GM19025 (cell line): ENCODE measurements at regions not wholly inside any gene's neighbourhood (a gene's known extent, or its start where the extent isn't known, plus 50 kb on each side); places are given as distances from the start of the nearest gene placed in this dataset.
"Not testable (repeated sequence)": the region's sequence is repeated elsewhere in the genome, so short reads cannot be mapped to it uniquely, and the experiment has no call there.

ENCODE experiments used
- ATAC-seq: cut with Tn5 transposase; IDR thresholded peaks from one replicate; pipeline ENCODE4 v1.9.1; 2021; ENCODE audit warnings: mild to moderate bottlenecking, low read depth, moderate library complexity; ENCODE audit not compliant: unreplicated experiment

DNA sequence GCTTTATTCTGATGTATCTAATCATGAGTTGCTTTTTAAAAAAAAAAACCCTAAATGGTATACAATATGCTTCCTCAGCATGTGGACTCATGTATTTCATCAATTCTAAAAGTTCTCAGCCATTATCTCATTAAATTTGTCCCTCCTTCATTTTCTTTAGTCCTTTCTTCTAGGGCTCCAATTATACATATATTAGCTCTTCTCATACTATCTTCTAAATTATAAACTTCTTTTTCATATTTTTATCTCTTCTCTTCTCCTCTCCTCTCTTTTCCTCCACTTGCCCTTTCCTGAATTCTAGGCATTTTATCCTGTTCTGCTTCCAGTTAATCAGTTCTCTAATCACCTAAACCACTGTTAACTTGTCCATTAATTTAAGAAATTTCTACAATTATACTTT is 55.0 kb upstream of the IL33 start:
- no peak for ATAC-seq

DNA sequence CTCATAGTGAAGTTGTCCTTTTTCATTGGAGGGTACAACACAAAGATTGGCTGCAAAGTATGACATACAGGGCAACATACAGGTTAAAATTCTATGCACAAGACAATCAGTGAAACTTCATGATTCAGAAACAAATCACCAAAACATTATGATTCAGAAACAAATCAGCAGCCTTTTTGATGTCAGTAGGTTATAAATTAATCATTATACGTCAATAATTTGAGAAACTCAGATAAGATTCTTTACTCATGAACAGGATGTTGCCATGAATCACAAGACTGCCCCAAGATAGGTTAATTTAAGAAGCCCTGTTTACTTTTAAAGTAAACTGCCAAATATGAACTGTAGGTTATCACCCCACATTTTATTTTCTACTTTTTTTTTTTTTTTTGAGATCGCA is 62.2 kb upstream of the IL33 start:
- no peak for ATAC-seq

DNA sequence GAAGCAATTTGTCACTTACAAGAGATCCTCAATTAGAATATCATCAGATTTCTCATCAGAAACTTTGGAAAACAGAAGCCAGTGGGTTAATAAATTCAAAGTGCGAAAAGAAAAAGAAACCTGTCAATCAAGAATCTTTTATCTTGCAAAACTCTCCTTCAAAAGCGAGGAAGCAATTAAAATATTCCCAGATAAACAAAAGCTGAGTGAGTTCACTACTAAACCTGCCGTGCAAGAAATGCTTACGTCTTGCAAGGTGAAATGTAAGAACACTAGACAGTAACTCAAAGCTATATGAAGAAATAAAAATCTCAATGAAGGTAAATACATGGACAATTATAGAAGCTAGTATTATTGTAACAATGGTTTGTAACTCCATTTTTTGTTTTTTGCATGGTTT is 62.8 kb upstream of the IL33 start:
- ATAC-seq, result no peak

DNA sequence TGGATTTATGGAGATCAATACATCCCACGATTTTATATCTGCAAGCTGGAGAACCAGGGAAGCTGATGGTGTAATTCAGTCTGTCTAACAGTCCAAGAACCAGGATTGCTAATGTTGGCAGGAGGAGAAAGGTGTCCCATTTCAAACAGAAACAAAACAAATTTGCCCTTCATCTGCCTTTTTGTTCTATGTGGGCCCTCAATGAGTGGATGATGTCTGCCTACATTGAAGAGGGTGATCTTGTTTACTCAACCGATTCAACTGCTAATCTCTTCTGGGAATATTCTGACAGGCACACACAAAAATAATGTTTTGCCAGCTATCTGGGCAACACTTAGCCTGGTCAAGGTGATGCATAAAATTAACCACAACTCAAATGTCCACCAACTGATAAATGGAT is 65.1 kb upstream of the IL33 start:
- no peak for ATAC-seq

DNA sequence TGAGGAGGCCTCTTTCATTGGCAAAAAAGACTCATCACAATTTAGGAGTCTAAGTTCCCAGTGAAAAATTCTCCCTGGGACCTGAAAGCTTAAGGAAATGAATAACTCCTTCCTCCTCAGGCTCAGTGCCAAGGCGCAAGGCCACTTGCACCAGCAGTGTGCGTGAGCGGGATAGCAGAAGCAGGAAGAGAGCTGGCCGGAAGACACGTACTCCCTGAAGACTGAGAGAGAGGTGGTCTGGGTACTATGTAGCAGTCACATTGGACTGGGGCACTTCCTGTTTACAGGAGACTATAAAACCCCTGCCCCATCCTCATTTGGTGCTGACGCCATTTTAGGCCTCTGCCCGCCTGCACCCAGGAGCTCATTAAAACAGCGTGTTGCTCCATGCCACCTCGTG is 66.3 kb upstream of the IL33 start:
- ATAC-seq, result no peak

DNA sequence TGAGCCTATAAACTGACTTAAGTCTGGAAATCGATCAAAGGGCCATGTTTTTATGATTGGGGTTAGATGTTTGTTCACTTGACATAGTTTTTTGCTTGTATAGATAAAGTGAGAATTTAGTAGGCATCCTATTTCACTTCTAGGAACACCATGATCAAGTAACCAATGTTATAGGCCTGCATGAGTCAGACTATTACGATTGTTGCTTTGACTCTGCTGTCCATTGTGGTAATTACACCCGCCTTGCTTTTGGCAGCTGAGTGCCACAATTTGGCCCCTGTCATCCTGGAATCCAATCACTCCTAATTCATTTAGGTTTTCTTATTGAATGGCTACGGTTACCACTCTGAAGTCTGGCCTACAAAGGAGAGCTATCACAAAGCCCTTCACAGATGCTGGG is 67.8 kb upstream of the IL33 start:
- no peak for ATAC-seq

DNA sequence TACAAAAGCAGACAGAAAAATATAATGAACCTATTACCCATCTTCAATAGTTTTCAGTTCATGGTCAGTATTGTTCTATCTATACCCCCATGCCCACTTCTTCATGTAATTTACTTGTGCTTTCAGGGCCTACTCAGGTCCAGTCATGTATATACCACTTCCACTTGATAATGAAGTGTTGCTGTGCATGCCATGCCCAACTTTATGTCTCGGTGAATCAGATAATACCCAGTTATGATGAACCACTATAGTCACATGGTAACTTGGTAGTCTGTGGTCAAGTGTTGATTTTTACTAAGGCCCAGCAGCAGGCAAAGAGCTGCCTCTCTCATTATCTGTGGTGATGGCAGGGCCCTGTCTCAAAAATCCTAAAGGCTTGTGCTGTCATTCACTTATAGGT is 70.7 kb upstream of the IL33 start:
- no peak for ATAC-seq

DNA sequence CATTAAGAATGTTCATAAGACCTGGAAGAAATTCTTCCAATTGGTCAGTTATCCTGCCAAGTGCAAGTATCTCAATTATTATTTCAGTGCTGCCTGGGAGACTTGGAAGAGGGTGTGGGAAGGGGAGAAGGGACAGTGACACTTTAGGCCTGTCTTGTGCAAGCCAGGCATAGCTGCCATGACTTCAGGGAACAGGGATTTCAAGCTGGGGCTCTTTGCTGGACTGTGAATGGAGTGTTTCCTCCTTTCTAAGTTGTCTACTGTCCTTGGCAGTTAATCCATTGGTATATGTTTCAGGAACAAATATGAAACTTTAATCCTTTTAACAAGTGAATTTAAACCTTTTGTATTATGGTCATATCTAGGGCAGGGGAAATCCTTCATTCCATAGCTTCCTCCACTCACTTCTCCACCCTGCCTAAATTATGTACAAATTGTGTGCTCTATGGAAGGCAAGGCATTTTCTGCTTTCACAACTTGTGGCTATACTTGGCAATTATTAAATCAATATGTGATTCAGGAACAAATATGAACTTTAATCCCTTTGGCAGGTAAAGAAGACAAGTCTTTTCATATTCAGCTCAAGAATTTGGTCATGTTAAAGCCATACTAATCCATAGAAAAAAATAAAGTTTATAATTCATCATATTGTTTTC is 72.7 kb upstream of the IL33 start:
- no peak for ATAC-seq

DNA sequence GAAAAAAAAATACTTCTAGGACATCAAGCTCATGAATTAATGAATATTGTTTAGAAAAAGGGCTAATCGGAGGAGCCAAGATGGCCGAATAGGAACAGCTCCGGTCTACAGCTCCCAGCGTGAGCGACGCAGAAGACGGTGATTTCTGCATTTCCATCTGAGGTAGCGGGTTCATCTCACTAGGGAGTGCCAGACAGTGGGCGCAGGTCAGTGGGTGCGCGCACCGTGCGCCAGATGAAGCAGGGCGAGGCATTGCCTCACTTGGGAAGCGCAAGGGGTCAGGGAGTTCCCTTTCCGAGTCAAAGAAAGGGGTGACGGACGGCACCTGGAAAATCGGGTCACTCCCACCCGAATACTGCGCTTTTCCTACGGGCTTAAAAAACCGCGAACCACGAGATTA is 79.8 kb upstream of the IL33 start:
- not testable (repeated sequence) for ATAC-seq

DNA sequence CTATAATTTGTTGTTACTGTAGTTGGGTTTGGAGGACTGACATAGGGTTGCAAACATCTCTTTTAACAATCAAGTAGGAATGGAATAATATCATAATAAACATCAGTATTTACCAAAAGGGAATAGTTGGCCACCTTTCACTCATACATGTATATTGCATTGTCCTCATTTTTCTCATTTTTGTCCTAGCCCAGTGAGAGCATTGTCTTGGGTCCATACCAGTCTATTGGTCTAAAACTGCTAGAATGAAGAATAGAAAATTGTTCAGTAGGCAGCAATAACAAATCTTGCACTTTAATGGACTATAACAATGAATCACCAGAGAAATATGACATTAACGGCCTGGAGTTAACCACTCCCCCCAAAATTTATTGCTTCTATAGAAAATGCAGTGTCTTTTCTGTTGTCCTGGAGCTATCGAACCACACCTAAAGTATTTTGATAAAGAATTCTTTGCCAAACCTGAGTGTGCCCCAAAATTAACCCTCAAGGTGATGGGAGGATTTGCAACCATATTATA is 80.9 kb upstream of the IL33 start:
- no peak for ATAC-seq

DNA sequence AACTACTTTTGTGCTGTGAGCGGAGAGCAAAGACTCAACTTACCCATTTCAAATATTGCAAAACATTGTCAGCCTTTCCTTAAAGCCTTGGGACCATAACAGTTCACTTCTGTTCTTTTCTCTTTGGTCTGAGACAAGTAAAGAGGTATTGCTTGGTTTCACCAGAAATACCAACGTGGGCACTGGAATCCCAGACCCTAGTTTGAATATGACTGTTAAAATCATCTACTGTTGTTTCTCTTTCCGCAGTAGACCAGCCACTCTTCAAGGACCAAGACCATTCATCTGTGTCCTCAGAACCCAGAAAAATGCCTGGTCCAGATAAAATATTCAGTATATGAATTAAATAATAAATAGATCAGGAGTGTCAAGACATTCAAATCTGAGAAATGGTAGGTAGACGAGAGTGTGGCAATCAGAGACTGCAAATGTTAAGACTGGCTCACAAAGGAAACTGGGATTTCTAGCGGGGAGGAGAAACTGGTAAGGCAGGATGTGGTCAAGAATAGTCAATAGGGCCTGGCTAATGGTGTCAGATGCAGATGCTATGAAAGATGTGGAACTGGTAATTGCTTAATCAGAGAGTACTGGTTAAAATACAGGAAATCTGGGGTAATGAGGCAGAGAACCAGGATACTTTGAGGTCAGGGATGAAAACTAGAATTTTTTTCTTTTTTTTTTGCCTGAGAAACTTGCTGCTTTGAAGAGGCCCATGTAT is 82.1 kb upstream of the IL33 start:
- ATAC-seq, result no peak

DNA sequence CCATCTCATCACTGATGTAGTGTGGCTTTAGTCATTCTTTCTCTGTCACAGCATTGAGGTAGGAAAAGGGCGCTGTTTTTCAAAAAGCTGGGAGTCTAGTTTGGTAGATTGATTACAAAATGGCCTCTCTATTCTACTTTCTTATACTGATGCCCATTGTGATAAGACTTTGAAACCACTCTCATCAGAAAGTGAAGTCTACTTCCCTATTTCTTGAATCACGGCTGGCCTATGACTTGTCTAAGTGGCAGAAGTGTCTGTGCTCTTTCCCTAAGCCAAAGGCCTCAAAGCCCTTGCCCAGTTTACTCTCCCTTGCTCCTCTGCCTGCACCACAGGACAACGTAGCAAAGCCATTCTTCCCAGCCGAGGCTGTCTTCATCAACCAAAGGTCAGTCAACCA is 83.0 kb upstream of the IL33 start:
- ATAC-seq, result no peak

DNA sequence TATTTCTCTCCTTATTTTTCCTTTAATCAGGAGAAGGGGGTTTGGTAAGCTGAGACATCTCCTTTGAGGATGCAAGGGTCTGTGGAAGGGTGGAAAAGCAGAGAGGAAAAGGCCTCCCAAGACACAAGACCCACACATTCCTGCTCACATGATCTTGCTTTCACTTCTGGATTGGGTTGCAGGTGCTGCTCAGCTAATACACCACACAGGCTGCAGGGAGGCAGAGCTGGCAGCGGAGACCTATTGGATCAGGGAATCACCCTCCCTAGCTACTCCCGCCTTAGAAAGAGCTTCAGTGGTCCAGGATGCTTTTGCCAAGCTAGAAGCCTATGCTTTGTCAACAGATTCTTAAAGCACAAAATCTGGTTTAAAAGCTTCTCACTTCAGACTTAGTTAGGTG is 87.6 kb upstream of the IL33 start:
- ATAC-seq, result no peak

DNA sequence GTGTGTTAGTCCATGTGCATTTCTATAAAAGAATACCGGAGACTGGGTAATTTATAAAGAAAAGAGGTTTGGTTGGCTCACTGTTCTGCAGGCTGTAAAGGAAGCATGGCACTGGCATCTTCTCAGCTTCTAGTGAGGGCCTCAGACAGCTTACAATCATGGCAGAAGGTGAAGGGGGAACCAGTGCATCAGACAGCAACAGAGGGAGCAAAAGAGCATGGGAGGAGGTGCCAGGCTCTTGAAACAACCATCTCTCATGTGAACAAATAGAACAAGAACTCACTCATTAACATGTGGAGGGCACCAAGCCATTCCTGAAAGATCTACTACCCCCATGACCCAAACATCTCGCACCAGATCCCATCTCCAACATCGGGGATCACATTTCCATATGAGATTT is 89.2 kb upstream of the IL33 start:
- no peak for ATAC-seq

DNA sequence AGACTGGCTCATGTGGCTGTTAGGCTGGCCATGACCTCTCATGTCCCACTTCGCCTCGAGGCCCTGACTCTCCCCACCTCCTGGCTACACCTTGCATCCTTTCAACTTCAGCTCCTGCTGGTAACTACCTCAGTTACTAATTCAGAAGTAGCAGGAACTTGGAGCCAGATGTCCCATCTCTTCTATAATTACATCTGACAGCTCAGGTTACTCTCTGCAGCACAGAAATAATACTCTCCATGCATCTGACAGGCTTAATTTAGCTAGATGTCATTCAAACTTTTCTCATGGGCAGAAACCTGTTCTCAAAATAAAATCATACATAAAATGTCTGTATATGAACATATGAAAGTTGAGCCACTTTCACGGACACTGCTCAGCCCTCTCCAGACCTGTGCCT is 92.2 kb upstream of the IL33 start:
- ATAC-seq, result no peak

DNA sequence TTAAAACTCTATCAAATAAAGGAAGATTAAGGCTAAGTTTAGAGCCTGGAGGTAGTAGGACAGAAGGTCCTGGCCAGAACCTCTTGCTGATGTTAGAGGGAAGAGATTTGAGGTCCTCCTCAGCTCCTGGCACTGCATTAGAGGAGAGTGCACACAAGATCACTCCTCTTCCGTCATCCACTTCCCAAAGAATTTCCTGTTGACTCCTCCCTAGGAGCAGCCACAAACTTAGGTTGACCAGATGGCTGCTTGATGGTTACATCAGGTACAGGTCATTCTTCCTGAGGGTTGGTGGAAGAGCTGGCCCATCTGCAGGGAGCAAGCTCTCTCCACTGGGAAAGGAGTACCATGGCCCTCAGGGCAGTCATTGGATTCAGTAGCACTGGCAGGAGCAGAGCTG is 93.9 kb upstream of the IL33 start:
- ATAC-seq, result no peak

DNA sequence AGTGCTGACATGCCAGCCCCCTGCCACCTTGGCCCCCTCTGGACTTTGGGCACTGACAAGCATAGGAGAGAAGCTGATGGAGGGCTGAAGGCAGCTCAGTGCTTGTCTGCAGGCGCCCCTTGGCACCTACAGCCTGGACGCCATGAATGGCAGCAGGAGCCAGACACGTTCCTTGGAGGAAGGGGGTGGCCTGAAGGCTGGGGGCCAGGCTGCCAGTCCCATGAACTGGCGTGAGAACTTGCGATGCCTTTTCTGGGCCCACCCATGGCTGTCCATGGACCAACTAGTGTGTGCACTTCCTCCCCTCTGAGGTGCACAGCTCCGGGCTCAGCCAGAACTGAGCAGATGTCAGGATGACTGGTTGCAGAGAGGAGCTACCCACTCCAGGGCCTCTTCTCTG is 99.0 kb upstream of the RANBP6 start:
- no peak for ATAC-seq

DNA sequence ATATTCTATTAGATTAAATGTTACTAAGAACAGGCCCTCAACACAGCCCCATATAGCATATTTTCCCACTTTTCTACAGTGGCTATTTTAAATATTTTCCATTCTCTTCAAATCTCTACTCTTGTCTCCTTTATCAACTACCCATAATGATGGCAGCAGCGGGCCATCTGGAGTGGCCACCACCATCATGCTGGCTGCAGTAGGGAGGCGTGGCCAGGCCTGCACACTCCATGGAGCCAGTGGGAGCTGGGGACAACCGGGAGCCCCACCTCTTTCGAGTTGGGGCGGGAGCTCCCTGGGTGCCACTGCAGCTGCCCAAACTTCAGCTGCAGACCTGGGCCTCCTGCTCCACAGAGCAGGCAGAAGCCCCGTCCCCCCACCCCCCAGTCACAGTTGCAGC is 98.4 kb upstream of the RANBP6 start:
- ATAC-seq, result no peak

DNA sequence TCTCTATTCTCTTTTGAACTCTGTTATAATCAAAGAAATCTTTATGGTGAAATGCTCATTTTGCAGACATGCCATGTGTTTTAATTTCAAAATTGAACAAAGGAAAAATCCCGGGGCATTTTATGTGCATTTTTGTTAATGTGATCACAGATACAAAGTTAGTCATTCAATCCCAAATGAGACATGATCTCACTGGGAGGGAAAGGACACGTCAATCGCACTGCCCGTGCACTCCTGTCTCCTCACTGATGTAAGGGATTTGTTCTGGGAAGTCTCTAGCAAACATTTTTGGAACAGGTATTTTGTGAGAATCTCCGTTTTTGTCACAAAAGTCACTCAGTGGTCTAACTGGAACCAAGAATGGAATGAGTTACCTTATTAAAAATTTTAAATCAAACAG is 97.9 kb upstream of the RANBP6 start:
- ATAC-seq, result no peak

DNA sequence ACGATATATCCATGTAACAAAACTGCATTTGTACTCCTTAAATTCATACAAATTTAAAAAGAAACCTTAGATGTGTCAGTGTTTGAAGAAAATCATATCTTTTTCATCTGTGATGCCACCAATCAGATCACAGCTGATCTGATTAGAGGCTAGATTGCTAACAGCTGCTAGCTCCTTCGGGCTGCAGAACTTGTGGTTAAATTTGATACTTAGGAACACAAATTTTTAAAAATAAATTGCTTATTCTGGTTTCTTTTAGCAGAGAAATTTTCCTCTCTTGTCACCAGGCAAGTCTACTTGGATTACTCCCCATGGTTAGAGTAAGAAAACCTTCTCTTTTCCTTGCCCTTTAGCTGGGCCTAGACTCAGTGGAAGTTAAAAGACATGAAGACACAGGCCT is 94.6 kb upstream of the RANBP6 start:
- no peak for ATAC-seq

DNA sequence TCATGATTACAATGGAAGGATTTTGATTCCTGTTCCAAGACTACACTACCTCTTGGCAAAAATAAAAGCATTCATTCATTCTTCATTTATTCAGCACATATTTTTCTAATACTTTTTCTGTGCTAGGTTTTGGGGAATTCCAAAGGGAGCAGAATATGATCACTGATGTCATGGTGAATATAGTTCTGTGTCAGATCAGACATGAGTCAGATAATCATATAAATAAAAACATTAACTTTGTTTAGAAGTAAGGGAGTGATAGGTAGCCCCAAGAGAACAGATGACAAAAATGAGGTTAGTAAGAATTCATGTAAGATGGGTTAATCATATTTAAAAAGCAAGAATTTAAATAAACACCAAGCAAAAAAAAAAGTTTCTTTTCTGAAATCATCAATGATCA is 94.1 kb upstream of the RANBP6 start:
- ATAC-seq, result no peak

DNA sequence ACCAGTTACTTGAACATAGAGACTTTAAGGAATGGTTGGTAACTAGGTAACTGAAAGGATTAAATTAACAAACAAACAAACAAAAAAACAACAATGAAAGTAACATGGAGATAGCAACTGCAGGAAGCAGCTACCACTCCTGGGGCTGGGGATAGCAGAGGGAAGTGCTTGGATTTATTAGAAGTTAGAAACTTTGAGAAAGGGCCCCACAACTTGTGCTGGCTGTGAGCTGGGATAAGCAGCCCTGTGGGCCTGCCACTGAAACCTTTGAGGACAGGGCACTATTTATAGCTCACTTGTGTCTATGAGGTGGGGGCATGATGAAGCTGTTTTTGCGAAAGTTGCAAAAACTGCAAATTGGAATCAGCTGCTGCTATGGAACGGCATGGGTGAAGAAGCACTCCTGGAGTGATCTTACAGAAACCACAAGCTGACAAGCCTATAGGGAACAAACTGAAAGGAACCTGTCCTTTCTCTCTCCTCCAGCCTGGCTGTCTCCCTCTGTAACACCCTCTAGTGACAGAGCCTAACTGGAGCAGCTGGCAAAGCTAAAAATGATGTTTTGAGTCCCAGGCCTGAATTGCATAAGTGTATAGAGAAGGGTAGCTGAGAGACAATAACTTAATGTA is 91.4 kb upstream of the RANBP6 start:
- peak; percentile 66 for ATAC-seq
